Activated CD4-positive, alpha-beta T cell treated with anti-CD3 and anti-CD28 coated beads, Interleukin-2, amount 50 U/mL, for 48 hours (primary cell): ENCODE measurements at regions not wholly inside any gene's neighbourhood (a gene's known extent, or its start where the extent isn't known, plus 50 kb on each side); places are given as distances from the start of the nearest gene placed in this dataset.
"Not testable (repeated sequence)": the region's sequence is repeated elsewhere in the genome, so short reads cannot be mapped to it uniquely, and the experiment has no call there.

Experiments used
- DNase-seq, 2 experiments: peaks; one replicate each; pipeline ENCODE4 v3.0.0-alpha.2; 2020

GRCh38 chr16:59913666-59914065, 1179.5 kb upstream of the GOT2 start:
- no peak for DNase-seq

- no peak for DNase-seq
These were observed 1175.1 kb upstream of the GOT2 start for GRCh38 chr16:59909262-59909661.

GRCh38 chr16:59907611-59908010, 1173.5 kb upstream of the GOT2 start:
- DNase-seq: no peak

- no peak for DNase-seq
These were observed 1171.5 kb upstream of the GOT2 start for GRCh38 chr16:59905606-59906005.

GRCh38 chr16:59905131-59905530, 1171.0 kb upstream of the GOT2 start:
- no peak for DNase-seq

GRCh38 chr16:59899940-59900339, 1165.8 kb upstream of the GOT2 start:
- DNase-seq: no peak

- no peak for DNase-seq
These were observed 1158.3 kb upstream of the GOT2 start for GRCh38 chr16:59892376-59892775.

- no peak for DNase-seq
These were observed 1153.7 kb upstream of the GOT2 start for GRCh38 chr16:59887856-59888255.

- no peak for DNase-seq
These were observed 1151.9 kb upstream of the GOT2 start for GRCh38 chr16:59886021-59886420.

- no peak for DNase-seq
These were observed 1147.3 kb upstream of the GOT2 start for GRCh38 chr16:59881376-59881775.

- no peak for DNase-seq
These were observed 1146.5 kb upstream of the GOT2 start for GRCh38 chr16:59880611-59881010.

- no peak for DNase-seq
These were observed 1144.9 kb upstream of the GOT2 start for GRCh38 chr16:59878999-59879398.

- no peak for DNase-seq
These were observed 1144.4 kb upstream of the GOT2 start for GRCh38 chr16:59878479-59878878.

GRCh38 chr16:59864981-59865666, 1131.0 kb upstream of the GOT2 start:
- DNase-seq: no peak

GRCh38 chr16:59859676-59860402, 1125.7 kb upstream of the GOT2 start:
- DNase-seq: no peak

- DNase-seq: no peak
These were observed 1120.8 kb upstream of the GOT2 start for GRCh38 chr16:59854846-59855439.

GRCh38 chr16:59849716-59850115, 1115.6 kb upstream of the GOT2 start:
- DNase-seq: no peak

- DNase-seq: no peak
These were observed 1114.2 kb upstream of the GOT2 start for GRCh38 chr16:59848296-59848695.

- DNase-seq: no peak
These were observed 1106.1 kb upstream of the GOT2 start for GRCh38 chr16:59840169-59840568.

- no peak for DNase-seq
These were observed 1092.7 kb upstream of the GOT2 start for GRCh38 chr16:59826767-59827166.

GRCh38 chr16:59809488-59809887, 1075.4 kb upstream of the GOT2 start:
- DNase-seq: not testable (repeated sequence)

- DNase-seq: no peak
These were observed 1049.1 kb upstream of the GOT2 start for GRCh38 chr16:59783191-59783590.

- DNase-seq: no peak
These were observed 1039.2 kb upstream of the GOT2 start for GRCh38 chr16:59773330-59773729.

- DNase-seq: no peak
These were observed 1025.2 kb upstream of the GOT2 start for GRCh38 chr16:59759296-59759695.
